OCI-LY1 (cell line): ENCODE measurements at regions not wholly inside any gene's neighbourhood (a gene's known extent, or its start where the extent isn't known, plus 50 kb on each side); places are given as distances from the start of the nearest gene placed in this dataset.

Experiments
- H2AFZ ChIP-seq: fragments of 200-600 bp; sonication (generic), shearing (Covaris generic); 2 replicates; pipeline ENCODE4 v1.6.0; 2014; ENCODE audit warnings: antibody characterized with exemption, mild to moderate bottlenecking, low read length
- H3F3A ChIP-seq: fragments of 200-600 bp; sonication (generic), shearing (Covaris generic); 2 replicates; pipeline ENCODE4 v1.6.0; 2014; ENCODE audit warnings: mild to moderate bottlenecking, antibody characterized with exemption, low read length, moderate library complexity; ENCODE audit not compliant: insufficient read depth
- H3K27ac ChIP-seq: fragments of 200-600 bp; sonication (generic); 2 replicates; pipeline ENCODE4 v1.5.1; 2014; ENCODE audit warnings: low read length, mixed run types, mild to moderate bottlenecking, low read depth; ENCODE audit not compliant: poor library complexity, severe bottlenecking
- H3K27me3 ChIP-seq: fragments of 200-600 bp; sonication (generic); 2 replicates; pipeline ENCODE4 v1.6.0; 2014; ENCODE audit warnings: antibody characterized with exemption, mild to moderate bottlenecking, low read length, moderate library complexity; ENCODE audit not compliant: insufficient read depth
- H3K36me3 ChIP-seq: fragments of 200-600 bp; sonication (generic); 2 replicates; pipeline ENCODE4 v1.6.1; 2014; ENCODE audit warnings: mild to moderate bottlenecking, antibody characterized with exemption, low read length, moderate library complexity, mixed read lengths; ENCODE audit not compliant: insufficient read depth
- H3K4me1 ChIP-seq: fragments of 200-600 bp; sonication (generic); 2 replicates; pipeline ENCODE4 v1.5.1; 2014; ENCODE audit warnings: mild to moderate bottlenecking, low read length, moderate library complexity; ENCODE audit not compliant: insufficient read depth, severe bottlenecking
- H3K4me2 ChIP-seq: fragments of 200-600 bp; sonication (generic), shearing (Covaris generic); 2 replicates; pipeline ENCODE4 v1.6.1; 2014; ENCODE audit warnings: low read length
- H3K4me3 ChIP-seq: fragments of 200-600 bp; sonication (generic); 2 replicates; pipeline ENCODE4 v1.5.1; 2014; ENCODE audit warnings: low read length, low read depth, mild to moderate bottlenecking, mixed read lengths; ENCODE audit not compliant: poor library complexity, severe bottlenecking
- H3K79me2 ChIP-seq: fragments of 200-600 bp; shearing (Covaris generic); 2 replicates; pipeline ENCODE4 v1.6.1; 2016; ENCODE audit warnings: mixed run types, low read length, mixed read lengths; ENCODE audit not compliant: insufficient read depth
- H3K9ac ChIP-seq: fragments of 200-600 bp; sonication (generic), shearing (Covaris generic); 2 replicates; pipeline ENCODE4 v1.6.1; 2014; ENCODE audit warnings: mild to moderate bottlenecking, low read length, mixed read lengths
- H3K9me2 ChIP-seq: fragments of 200-600 bp; sonication (generic), shearing (Covaris generic); 2 replicates; pipeline ENCODE4 v1.6.1; 2014; ENCODE audit warnings: low read depth, mild to moderate bottlenecking, low read length, mixed read lengths
- H3K9me3 ChIP-seq: fragments of 200-600 bp; shearing (Covaris generic); 2 replicates; pipeline ENCODE4 v1.6.1; 2014; ENCODE audit warnings: low read length, mixed read lengths
- H4K20me1 ChIP-seq: fragments of 200-600 bp; sonication (generic), shearing (Covaris generic); 2 replicates; pipeline ENCODE4 v1.6.0; 2016; ENCODE audit warnings: mild to moderate bottlenecking, low read length; ENCODE audit not compliant: insufficient read depth
- CTCF ChIP-seq: fragments of 200-600 bp; sonication (generic), shearing (Covaris generic); IDR thresholded peaks from 2 replicates; pipeline ENCODE4 v1.5.1; 2017; ENCODE audit warnings: mild to moderate bottlenecking, antibody characterized with exemption, low read length, moderate library complexity, mixed read lengths
- EZH2 ChIP-seq: fragments of 200-600 bp; sonication (generic), shearing (Covaris generic); IDR thresholded peaks from 2 replicates; pipeline ENCODE4 v1.8.0; 2017; ENCODE audit warnings: borderline replicate concordance, mixed run types, mild to moderate bottlenecking, antibody characterized with exemption, low read length, moderate library complexity, mixed read lengths

GRCh38 chr19:29378126-29378525, 147.7 kb upstream of the VSTM2B start:
- no peaks in the 10 kb centered on the region for H3K9me3 ChIP-seq
- H2AFZ ChIP-seq, result no peak overlapping the region
- H3K4me3 ChIP-seq, result no peak overlapping the region
- H3F3A ChIP-seq, result no peaks in the 10 kb centered on the region
- no peak overlapping the region for H3K27ac ChIP-seq
- H3K4me1 ChIP-seq, result no peaks in the 10 kb centered on the region
- no peak for TF ChIP-seq CTCF
- TF ChIP-seq EZH2, result no peak
- no peaks in the 10 kb centered on the region for H4K20me1 ChIP-seq
- no peak overlapping the region for H3K4me2 ChIP-seq
- H3K27me3 ChIP-seq, result no peaks in the 10 kb centered on the region
- no peak overlapping the region for H3K9ac ChIP-seq
- H3K36me3 ChIP-seq, result no peaks in the 10 kb centered on the region
- H3K9me2 ChIP-seq, result no peaks in the 10 kb centered on the region
- H3K79me2 ChIP-seq, result no peaks in the 10 kb centered on the region

GRCh38 chr19:29378543-29379080, 147.2 kb upstream of the VSTM2B start:
- H2AFZ ChIP-seq, result no peak overlapping the region
- TF ChIP-seq CTCF (no peak), EZH2 (no peak)

GRCh38 chr19:29379257-29380021, 146.4 kb upstream of the VSTM2B start:
- no peaks in the 10 kb centered on the region for H3F3A ChIP-seq
- no peaks in the 10 kb centered on the region for H3K79me2 ChIP-seq

More at GRCh38 chr19:29378543-29379080, 147.2 kb upstream of the VSTM2B start:
- Histone ChIP-seq H3K27ac (no peak overlapping the region), H3K9ac (no peak overlapping the region), H4K20me1 (no peaks in the 10 kb centered on the region), H3K27me3 (no peaks in the 10 kb centered on the region), H3K4me1 (no peaks in the 10 kb centered on the region), H3K4me2 (no peak overlapping the region), H3K9me2 (no peaks in the 10 kb centered on the region), H3K4me3 (no peak overlapping the region), H3K36me3 (no peaks in the 10 kb centered on the region), H3K9me3 (no peaks in the 10 kb centered on the region), H3F3A (no peaks in the 10 kb centered on the region), H3K79me2 (no peaks in the 10 kb centered on the region)

More at GRCh38 chr19:29379257-29380021, 146.4 kb upstream of the VSTM2B start:
- Histone ChIP-seq H2AFZ (no peak overlapping the region), H3K4me3 (no peak overlapping the region), H3K9ac (no peak overlapping the region), H3K9me2 (no peaks in the 10 kb centered on the region), H3K27me3 (no peaks in the 10 kb centered on the region), H3K4me1 (no peaks in the 10 kb centered on the region), H3K27ac (no peak overlapping the region), H3K9me3 (no peaks in the 10 kb centered on the region), H3K4me2 (no peak overlapping the region), H4K20me1 (no peaks in the 10 kb centered on the region), H3K36me3 (no peaks in the 10 kb centered on the region)
- no peak for TF ChIP-seq CTCF
- TF ChIP-seq EZH2, result no peak
